ENCODE measurements at regions not wholly inside any gene's neighbourhood (a gene's known extent, or its start where the extent isn't known, plus 50 kb on each side); places are given as distances from the start of the nearest gene placed in this dataset.

GRCh38 chr15:85906640-85907039, 111.9 kb upstream of the KLHL25 start:
- TF ChIP-seq CTCF (conservative IDR thresholded peaks at IDR 0.05; ENCODE audit: low read length) (no peak), EZH2phosphoT487 (IDR thresholded peaks at IDR 0.05; ENCODE audit: borderline replicate concordance) (no peak)

Measured in Loucy (cell line).